HL-60 (cell line): ENCODE measurements at regions not wholly inside any gene's neighbourhood (a gene's known extent, or its start where the extent isn't known, plus 50 kb on each side); places are given as distances from the start of the nearest gene placed in this dataset.

Source experiments
- TF ChIP-seq, protein P1 (sequence below): IDR thresholded peaks from one replicate; pipeline ENCODE4 v1.5.1; 2011; ENCODE audit warnings: low read length, control low read depth, inconsistent platforms; ENCODE audit not compliant: insufficient read depth
- TF ChIP-seq, protein P2 (sequence below): IDR thresholded peaks from 2 replicates; pipeline ENCODE4 v1.6.1; 2012; ENCODE audit warnings: low read depth; ENCODE audit not compliant: insufficient replicate concordance

DNA sequence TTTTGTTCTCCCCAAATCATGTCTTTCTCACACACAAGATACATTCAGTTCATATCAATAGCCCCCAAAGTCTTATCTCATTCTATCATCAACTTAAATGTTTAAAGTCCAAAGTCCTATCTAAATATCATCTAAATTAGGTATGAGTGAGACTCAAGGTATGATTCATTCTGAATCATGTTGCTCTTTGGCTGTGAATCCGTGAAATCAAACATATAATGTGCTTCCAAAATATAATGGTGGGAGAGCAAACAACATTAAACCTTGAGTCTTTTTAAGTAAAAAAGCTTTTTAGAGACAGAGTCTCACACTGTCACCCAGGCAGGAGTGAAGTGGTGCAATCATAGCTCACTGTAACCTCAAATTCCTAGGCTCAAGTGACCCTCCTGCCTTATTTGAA is 139.1 kb downstream of the SAMMSON start:
- TF ChIP-seq, protein P1, sequence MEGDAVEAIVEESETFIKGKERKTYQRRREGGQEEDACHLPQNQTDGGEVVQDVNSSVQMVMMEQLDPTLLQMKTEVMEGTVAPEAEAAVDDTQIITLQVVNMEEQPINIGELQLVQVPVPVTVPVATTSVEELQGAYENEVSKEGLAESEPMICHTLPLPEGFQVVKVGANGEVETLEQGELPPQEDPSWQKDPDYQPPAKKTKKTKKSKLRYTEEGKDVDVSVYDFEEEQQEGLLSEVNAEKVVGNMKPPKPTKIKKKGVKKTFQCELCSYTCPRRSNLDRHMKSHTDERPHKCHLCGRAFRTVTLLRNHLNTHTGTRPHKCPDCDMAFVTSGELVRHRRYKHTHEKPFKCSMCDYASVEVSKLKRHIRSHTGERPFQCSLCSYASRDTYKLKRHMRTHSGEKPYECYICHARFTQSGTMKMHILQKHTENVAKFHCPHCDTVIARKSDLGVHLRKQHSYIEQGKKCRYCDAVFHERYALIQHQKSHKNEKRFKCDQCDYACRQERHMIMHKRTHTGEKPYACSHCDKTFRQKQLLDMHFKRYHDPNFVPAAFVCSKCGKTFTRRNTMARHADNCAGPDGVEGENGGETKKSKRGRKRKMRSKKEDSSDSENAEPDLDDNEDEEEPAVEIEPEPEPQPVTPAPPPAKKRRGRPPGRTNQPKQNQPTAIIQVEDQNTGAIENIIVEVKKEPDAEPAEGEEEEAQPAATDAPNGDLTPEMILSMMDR = no peak
- TF ChIP-seq, protein P2, sequence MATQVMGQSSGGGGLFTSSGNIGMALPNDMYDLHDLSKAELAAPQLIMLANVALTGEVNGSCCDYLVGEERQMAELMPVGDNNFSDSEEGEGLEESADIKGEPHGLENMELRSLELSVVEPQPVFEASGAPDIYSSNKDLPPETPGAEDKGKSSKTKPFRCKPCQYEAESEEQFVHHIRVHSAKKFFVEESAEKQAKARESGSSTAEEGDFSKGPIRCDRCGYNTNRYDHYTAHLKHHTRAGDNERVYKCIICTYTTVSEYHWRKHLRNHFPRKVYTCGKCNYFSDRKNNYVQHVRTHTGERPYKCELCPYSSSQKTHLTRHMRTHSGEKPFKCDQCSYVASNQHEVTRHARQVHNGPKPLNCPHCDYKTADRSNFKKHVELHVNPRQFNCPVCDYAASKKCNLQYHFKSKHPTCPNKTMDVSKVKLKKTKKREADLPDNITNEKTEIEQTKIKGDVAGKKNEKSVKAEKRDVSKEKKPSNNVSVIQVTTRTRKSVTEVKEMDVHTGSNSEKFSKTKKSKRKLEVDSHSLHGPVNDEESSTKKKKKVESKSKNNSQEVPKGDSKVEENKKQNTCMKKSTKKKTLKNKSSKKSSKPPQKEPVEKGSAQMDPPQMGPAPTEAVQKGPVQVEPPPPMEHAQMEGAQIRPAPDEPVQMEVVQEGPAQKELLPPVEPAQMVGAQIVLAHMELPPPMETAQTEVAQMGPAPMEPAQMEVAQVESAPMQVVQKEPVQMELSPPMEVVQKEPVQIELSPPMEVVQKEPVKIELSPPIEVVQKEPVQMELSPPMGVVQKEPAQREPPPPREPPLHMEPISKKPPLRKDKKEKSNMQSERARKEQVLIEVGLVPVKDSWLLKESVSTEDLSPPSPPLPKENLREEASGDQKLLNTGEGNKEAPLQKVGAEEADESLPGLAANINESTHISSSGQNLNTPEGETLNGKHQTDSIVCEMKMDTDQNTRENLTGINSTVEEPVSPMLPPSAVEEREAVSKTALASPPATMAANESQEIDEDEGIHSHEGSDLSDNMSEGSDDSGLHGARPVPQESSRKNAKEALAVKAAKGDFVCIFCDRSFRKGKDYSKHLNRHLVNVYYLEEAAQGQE = no peak
